A673 (cell line): ENCODE measurements at regions not wholly inside any gene's neighbourhood (a gene's known extent, or its start where the extent isn't known, plus 50 kb on each side); places are given as distances from the start of the nearest gene placed in this dataset.

ENCODE experiments used
- BruUV-seq: library from RNA; stranded (reverse); fragments of 400-500 nt; replicated peaks from 2 replicates; lab custom pipeline; 2021; lab: Mats Ljungman, UMichigan
- CTCF ChIA-PET: fragments of 300-600 bp; sonication (Branson Sonifier 250); formaldehyde crosslinking; loops from one replicate; lab custom pipeline; 2022; ENCODE audit warnings: antibody characterized with exemption; lab: Charles Lee
- POLR2A ChIA-PET: fragments of 300-600 bp; sonication (Branson Sonifier 250); formaldehyde crosslinking; loops from one replicate; lab custom pipeline; 2022; ENCODE audit warnings: antibody characterized with exemption; ENCODE audit not compliant: low non-redundant PET; lab: Charles Lee
- DNase-seq: peaks from one replicate; pipeline ENCODE4 v3.0.0-alpha.2; 2015; ENCODE audit warnings: low spot score
- H3K27ac ChIP-seq: fragments of 200-600 bp; sonication (generic); 2 replicates; pipeline ENCODE4 v1.5.1; 2016; ENCODE audit warnings: mixed run types, low read depth, mild to moderate bottlenecking, mixed read lengths, antibody characterized with exemption, low read length; ENCODE audit not compliant: poor library complexity, severe bottlenecking
- H3K27me3 ChIP-seq: fragments of 200-600 bp; sonication (generic); replicated peaks from 2 replicates; pipeline ENCODE4 v1.6.1; 2017; ENCODE audit warnings: mixed run types, low read depth, mild to moderate bottlenecking, mixed read lengths, antibody characterized with exemption, low read length; ENCODE audit not compliant: insufficient read depth, poor library complexity
- H3K36me3 ChIP-seq: fragments of 200-600 bp; sonication (generic); 2 replicates; pipeline ENCODE4 v1.6.1; 2016; ENCODE audit warnings: mixed run types, mild to moderate bottlenecking, mixed read lengths, antibody characterized with exemption, low read length; ENCODE audit not compliant: insufficient read depth, poor library complexity, severe bottlenecking
- H3K4me1 ChIP-seq: fragments of 200-600 bp; sonication (generic); 2 replicates; pipeline ENCODE4 v1.6.1; 2017; ENCODE audit warnings: mixed run types, mild to moderate bottlenecking, mixed read lengths, antibody characterized with exemption, low read length; ENCODE audit not compliant: insufficient read depth, poor library complexity, severe bottlenecking
- H3K4me3 ChIP-seq: fragments of 200-600 bp; sonication (generic); 2 replicates; pipeline ENCODE4 v1.5.1; 2016; ENCODE audit warnings: low read depth, mixed run types, mild to moderate bottlenecking, mixed read lengths, low read length; ENCODE audit not compliant: poor library complexity, severe bottlenecking
- H3K9me3 ChIP-seq: fragments of 200-600 bp; sonication (generic); 2 replicates; pipeline ENCODE4 v1.6.1; 2016; ENCODE audit warnings: mixed run types, low read depth, mild to moderate bottlenecking, mixed read lengths, antibody characterized with exemption, low read length; ENCODE audit not compliant: poor library complexity, severe bottlenecking
- EZH2 ChIP-seq: fragments of 200-600 bp; sonication (generic); IDR thresholded peaks from 2 replicates; pipeline ENCODE4 v1.6.1; 2017; ENCODE audit warnings: borderline replicate concordance, low read depth, mild to moderate bottlenecking, mixed read lengths, antibody characterized with exemption, low read length; ENCODE audit not compliant: poor library complexity, severe bottlenecking
- intact Hi-C: fragments of 100-400 bp; cut with micrococcal nuclease; formaldehyde crosslinking; loops from one replicate; pipeline ENCODE4 v1.10.0; 2022; ENCODE audit not compliant: unreplicated experiment
- TF ChIP-seq, protein P1 (sequence below): fragments of 300-800, 200-600 bp; sonication (generic); conservative IDR thresholded peaks from 2 replicates; pipeline ENCODE4 v1.5.1; 2017; ENCODE audit warnings: low read depth, mild to moderate bottlenecking, antibody characterized with exemption, low read length, moderate library complexity, mixed read lengths

DNA sequence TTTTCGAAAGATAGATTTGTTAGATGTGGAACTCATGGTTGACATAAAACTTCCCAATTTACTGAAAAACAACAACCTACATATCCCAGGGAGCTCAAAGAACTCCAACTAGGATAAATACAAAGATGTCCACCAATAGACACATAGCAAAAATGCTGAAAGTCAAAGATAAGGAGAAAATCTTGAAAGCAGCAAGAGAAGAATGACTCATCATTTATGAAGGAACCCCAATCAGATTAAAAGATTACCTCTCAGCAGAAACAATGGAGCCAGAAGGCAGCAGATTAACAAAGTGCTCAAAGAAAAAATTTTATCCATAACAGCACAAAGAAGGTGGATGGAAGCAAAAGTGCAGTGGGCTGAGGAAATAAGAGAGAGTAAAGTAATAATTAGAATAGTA is 908.6 kb downstream of the SORCS3 start:
- ChIA-PET CTCF (no interaction called here), POLR2A (no interaction called here)
- no peaks in the 10 kb centered on the region for H3K27me3 ChIP-seq
- DNase-seq = no peak
- H3K4me1 ChIP-seq = no peaks in the 10 kb centered on the region
- no peak overlapping the region for H3K4me3 ChIP-seq
- H3K36me3 ChIP-seq = no peaks in the 10 kb centered on the region
- intact Hi-C loops = no loop called here
- TF ChIP-seq, protein P1, sequence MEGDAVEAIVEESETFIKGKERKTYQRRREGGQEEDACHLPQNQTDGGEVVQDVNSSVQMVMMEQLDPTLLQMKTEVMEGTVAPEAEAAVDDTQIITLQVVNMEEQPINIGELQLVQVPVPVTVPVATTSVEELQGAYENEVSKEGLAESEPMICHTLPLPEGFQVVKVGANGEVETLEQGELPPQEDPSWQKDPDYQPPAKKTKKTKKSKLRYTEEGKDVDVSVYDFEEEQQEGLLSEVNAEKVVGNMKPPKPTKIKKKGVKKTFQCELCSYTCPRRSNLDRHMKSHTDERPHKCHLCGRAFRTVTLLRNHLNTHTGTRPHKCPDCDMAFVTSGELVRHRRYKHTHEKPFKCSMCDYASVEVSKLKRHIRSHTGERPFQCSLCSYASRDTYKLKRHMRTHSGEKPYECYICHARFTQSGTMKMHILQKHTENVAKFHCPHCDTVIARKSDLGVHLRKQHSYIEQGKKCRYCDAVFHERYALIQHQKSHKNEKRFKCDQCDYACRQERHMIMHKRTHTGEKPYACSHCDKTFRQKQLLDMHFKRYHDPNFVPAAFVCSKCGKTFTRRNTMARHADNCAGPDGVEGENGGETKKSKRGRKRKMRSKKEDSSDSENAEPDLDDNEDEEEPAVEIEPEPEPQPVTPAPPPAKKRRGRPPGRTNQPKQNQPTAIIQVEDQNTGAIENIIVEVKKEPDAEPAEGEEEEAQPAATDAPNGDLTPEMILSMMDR = no peak
- no peak for TF ChIP-seq EZH2
- H3K27ac ChIP-seq = no peak overlapping the region
- BruUV-seq = no TSS peak
- no peaks in the 10 kb centered on the region for H3K9me3 ChIP-seq

- Histone ChIP-seq H3K27ac (no peak overlapping the region), H3K4me3 (no peak overlapping the region), H3K9me3 (no peaks in the 10 kb centered on the region), H3K36me3 (no peaks in the 10 kb centered on the region), H3K4me1 (no peaks in the 10 kb centered on the region), H3K27me3 (no peaks in the 10 kb centered on the region)
- BruUV-seq = no TSS peak
- POLR2A ChIA-PET = no interaction called here
- no peak for TF ChIP-seq EZH2
- TF ChIP-seq, protein P1 = no peak
- DNase-seq = no peak
- CTCF ChIA-PET = no interaction called here
- intact Hi-C loops = no loop called here
These were observed 904.0 kb downstream of the SORCS3 start for GRCh38 chr10:105545101-105545500.

- peak overlapping the region; percentile 10 for H3K27ac ChIP-seq
- ChIA-PET POLR2A (no interaction called here), CTCF (no interaction called here)
- H3K4me3 ChIP-seq = no peak overlapping the region
- BruUV-seq = no TSS peak
- H3K9me3 ChIP-seq = no peaks in the 10 kb centered on the region
- TF ChIP-seq, protein P1 = no peak
- TF ChIP-seq EZH2 = no peak
- peaks cover 14% of the 10 kb centered on the region for H3K4me1 ChIP-seq
- peak; percentile 38 for DNase-seq
- intact Hi-C loops = no loop called here
- H3K27me3 ChIP-seq = no peaks in the 10 kb centered on the region
- H3K36me3 ChIP-seq = no peaks in the 10 kb centered on the region
These were observed 899.3 kb downstream of the SORCS3 start for GRCh38 chr10:105540381-105540780.
